ENCODE measurements at regions not wholly inside any gene's neighbourhood (a gene's known extent, or its start where the extent isn't known, plus 50 kb on each side); places are given as distances from the start of the nearest gene placed in this dataset.

DNA sequence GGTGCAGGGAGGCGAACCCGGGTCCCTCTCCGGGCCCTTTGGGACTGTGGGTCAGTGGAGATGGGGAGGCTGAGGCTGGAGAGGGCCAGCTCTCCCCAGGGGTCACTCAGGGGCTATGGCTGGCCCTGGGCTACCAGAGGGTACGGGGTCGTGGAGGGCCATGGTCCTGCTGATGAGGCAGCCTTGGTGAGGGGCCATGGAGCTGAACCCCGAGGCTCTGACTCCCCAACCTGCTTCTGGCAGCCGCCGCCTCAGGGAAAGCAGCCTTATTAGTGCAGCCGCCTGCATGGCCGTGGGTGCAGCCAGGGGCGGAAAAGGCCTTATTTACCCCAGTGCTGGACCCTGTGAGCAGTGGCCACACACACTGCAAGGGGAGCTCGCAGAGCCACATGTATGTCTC, 139.4 kb downstream of the MIAT start:
- intact Hi-C loops (cut with DNase I) = no loop called here
- Histone ChIP-seq H3K27ac (no peak overlapping the region), H3K4me1 (replicated peaks in 1 of 2) (no peaks in the 10 kb centered on the region), H3K4me3 (no peak overlapping the region), H3K9me3 (replicated peaks in 1 of 3) (no peaks in the 10 kb centered on the region), H3K27me3 (no peaks in the 10 kb centered on the region), H3K36me3 (replicated peaks in 1 of 2) (no peaks in the 10 kb centered on the region)
- no peak for DNase-seq
- 92 to 100% (median 98%) methylated on average over 2 to 12 of the region's 12 CpGs for WGBS, 4 donors
- TF ChIP-seq, protein P1, sequence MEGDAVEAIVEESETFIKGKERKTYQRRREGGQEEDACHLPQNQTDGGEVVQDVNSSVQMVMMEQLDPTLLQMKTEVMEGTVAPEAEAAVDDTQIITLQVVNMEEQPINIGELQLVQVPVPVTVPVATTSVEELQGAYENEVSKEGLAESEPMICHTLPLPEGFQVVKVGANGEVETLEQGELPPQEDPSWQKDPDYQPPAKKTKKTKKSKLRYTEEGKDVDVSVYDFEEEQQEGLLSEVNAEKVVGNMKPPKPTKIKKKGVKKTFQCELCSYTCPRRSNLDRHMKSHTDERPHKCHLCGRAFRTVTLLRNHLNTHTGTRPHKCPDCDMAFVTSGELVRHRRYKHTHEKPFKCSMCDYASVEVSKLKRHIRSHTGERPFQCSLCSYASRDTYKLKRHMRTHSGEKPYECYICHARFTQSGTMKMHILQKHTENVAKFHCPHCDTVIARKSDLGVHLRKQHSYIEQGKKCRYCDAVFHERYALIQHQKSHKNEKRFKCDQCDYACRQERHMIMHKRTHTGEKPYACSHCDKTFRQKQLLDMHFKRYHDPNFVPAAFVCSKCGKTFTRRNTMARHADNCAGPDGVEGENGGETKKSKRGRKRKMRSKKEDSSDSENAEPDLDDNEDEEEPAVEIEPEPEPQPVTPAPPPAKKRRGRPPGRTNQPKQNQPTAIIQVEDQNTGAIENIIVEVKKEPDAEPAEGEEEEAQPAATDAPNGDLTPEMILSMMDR (IDR thresholded peaks at IDR 0.05) = no peak
- TF ChIP-seq POLR2A (IDR thresholded peaks at IDR 0.05) = no peak

DNA sequence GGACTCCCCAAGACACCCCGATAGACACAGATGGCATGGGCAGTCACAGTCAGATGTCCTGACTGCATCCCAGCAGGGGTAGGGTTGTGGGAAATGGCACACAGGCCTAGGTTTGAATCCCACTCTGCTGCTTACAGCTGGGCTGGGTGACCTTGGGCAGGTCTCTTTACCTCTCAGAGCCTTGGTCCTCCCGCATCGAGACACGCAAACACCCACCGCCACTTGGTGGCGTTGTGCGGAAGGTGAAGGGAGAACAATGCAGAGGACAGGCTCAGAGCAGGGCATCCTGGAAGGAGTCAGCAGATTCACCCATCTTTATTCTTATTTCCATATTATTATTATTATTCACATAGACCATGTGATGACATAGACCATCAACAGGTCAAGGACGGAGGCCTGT, 140.5 kb downstream of the MIAT start:
- intact Hi-C loops (cut with DNase I) = no loop called here
- no peaks in the 10 kb centered on the region for H3K36me3 ChIP-seq (replicated peaks in 1 of 2)
- DNase-seq = no peak
- H3K27ac ChIP-seq = no peak overlapping the region
- TF ChIP-seq, protein P1 (IDR thresholded peaks at IDR 0.05) = no peak
- H3K4me3 ChIP-seq = no peak overlapping the region
- H3K9me3 ChIP-seq (replicated peaks in 1 of 3) = no peaks in the 10 kb centered on the region
- WGBS, 4 donors = 92 to 97% (median 95%) methylated on average over 8 of the region's 8 CpGs
- no peaks in the 10 kb centered on the region for H3K27me3 ChIP-seq
- H3K4me1 ChIP-seq (replicated peaks in 1 of 2) = no peaks in the 10 kb centered on the region

DNA sequence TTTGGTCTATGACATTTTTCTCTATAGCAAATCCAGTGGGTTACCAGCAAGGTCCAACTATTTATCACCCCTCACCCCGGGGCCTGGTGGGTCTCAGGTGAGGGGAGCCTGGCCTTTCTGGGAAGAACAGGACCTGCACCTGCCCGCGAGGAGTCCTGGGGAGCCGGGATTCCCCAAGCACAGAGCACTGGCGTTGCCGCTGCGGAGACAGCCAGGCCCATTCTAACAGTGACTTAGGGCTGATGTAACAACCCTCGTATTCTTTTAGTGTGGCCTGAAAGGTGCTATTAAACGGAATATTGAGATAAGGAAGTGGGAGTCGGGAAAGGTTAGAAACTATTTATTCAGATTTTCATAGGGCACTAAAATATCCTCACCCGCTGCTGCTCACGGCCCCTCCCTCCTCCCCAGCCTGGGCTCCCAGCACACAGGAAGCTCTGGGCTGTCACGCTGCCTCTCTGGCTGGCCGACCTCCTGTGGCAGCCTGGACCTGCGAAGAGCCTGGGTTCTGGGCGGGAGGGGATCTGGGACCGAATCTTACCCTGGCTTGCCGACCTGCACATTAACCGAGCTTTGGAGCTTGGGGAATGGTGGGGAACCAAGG, 141.2 kb downstream of the MIAT start:
- H3K27ac ChIP-seq = no peak overlapping the region
- no peaks in the 10 kb centered on the region for H3K9me3 ChIP-seq (replicated peaks in 1 of 3)
- TF ChIP-seq, protein P1 (IDR thresholded peaks at IDR 0.05) = no peak
- no peak for TF ChIP-seq POLR2A (IDR thresholded peaks at IDR 0.05)
- 78 to 89% (median 85%) methylated on average over 19 of the region's 19 CpGs for WGBS, 4 donors
- H3K27me3 ChIP-seq = no peaks in the 10 kb centered on the region
- H3K4me3 ChIP-seq = no peak overlapping the region
- intact Hi-C loops (cut with DNase I) = no loop called here
- DNase-seq = no peak
- H3K4me1 ChIP-seq (replicated peaks in 1 of 2) = no peaks in the 10 kb centered on the region
- H3K36me3 ChIP-seq (replicated peaks in 1 of 2) = no peaks in the 10 kb centered on the region

DNA sequence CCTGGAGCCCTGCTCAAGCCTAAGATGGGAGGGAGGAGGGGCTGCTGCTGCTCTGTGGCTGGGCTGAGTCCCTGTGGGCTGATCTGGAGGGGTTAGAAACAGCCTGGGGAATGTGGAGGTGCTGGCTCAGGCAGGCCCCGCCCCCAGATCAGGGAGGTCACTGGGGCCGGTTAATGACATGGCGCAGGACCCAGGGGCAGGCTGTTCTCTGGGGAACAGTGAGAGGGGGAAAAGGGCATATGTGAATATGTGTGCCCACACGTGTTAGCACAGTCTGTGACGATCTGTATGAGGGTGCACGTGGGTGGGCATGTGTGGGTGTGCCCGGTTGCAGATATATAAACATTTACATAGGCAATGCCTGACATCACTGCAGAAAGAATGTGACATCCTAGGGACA, 143.5 kb downstream of the MIAT start:
- no peak for TF ChIP-seq POLR2A (IDR thresholded peaks at IDR 0.05)
- TF ChIP-seq, protein P1 (IDR thresholded peaks at IDR 0.05) = no peak
- Histone ChIP-seq H3K4me3 (no peak overlapping the region), H3K9me3 (replicated peaks in 1 of 3) (no peaks in the 10 kb centered on the region), H3K36me3 (replicated peaks in 1 of 2) (no peaks in the 10 kb centered on the region), H3K27me3 (no peaks in the 10 kb centered on the region), H3K4me1 (replicated peaks in 1 of 2) (no peaks in the 10 kb centered on the region), H3K27ac (no peak overlapping the region)
- no peak for DNase-seq
- intact Hi-C loops (cut with DNase I) = no loop called here
- WGBS, 4 donors = 68 to 75% (median 73%) methylated on average over 7 of the region's 7 CpGs

Data from adrenal gland (tissue), 9 donors.